GM06990 (cell line): ENCODE measurements at regions not wholly inside any gene's neighbourhood (a gene's known extent, or its start where the extent isn't known, plus 50 kb on each side); places are given as distances from the start of the nearest gene placed in this dataset.

ENCODE experiments used
- DNase-seq: peaks from one replicate; pipeline ENCODE4 v3.0.0-alpha.2; 2011; ENCODE audit not compliant: insufficient read length; ENCODE audit errors: extremely low read depth
- H3K27me3 ChIP-seq: replicated peaks from 2 replicates; pipeline ENCODE4 v1.6.0; 2011; ENCODE audit warnings: low read length; ENCODE audit not compliant: control insufficient read depth, insufficient read depth
- H3K36me3 ChIP-seq: 2 replicates; pipeline ENCODE4 v1.5.1; 2011; ENCODE audit warnings: low read length; ENCODE audit not compliant: control insufficient read depth, insufficient read depth
- H3K4me3 ChIP-seq: replicated peaks from 2 replicates; pipeline ENCODE4 v1.5.1; 2011; ENCODE audit warnings: low read depth, mild to moderate bottlenecking, control low read depth, low read length
- CTCF ChIP-seq: IDR thresholded peaks from 2 replicates; pipeline ENCODE4 v1.5.1; 2011; ENCODE audit warnings: low read length, control low read depth, mild to moderate bottlenecking, inconsistent platforms; ENCODE audit not compliant: insufficient read depth, poor library complexity, severe bottlenecking

GRCh38 chr9:108672475-108673190 is 183.2 kb downstream of the ACTL7B start:
- Histone ChIP-seq H3K27me3 (no peaks in the 10 kb centered on the region), H3K36me3 (no peaks in the 10 kb centered on the region), H3K4me3 (no peak overlapping the region)
- no peak for DNase-seq
- no peak for TF ChIP-seq CTCF

- no peak for DNase-seq
- TF ChIP-seq CTCF, result no peak
- H3K4me3 ChIP-seq, result no peak overlapping the region
- no peaks in the 10 kb centered on the region for H3K36me3 ChIP-seq
- no peaks in the 10 kb centered on the region for H3K27me3 ChIP-seq
Measured at GRCh38 chr9:108671794-108672193, 184.0 kb downstream of the ACTL7B start.

- no peak for TF ChIP-seq CTCF
- no peak for DNase-seq
- no peaks in the 10 kb centered on the region for H3K27me3 ChIP-seq
Measured at GRCh38 chr9:108671176-108671575, 184.6 kb downstream of the ACTL7B start.

GRCh38 chr9:108668938-108669335 is 186.8 kb downstream of the ACTL7B start:
- no peak overlapping the region for H3K4me3 ChIP-seq
- DNase-seq, result no peak
- H3K36me3 ChIP-seq, result no peaks in the 10 kb centered on the region
- no peak for TF ChIP-seq CTCF
- no peaks in the 10 kb centered on the region for H3K27me3 ChIP-seq

More at GRCh38 chr9:108671176-108671575, 184.6 kb downstream of the ACTL7B start:
- Histone ChIP-seq H3K4me3 (no peak overlapping the region), H3K36me3 (no peaks in the 10 kb centered on the region)

GRCh38 chr9:108668191-108668937 is 187.4 kb downstream of the ACTL7B start:
- Histone ChIP-seq H3K4me3 (no peak overlapping the region), H3K36me3 (no peaks in the 10 kb centered on the region), H3K27me3 (no peaks in the 10 kb centered on the region)
- DNase-seq, result no peak
- no peak for TF ChIP-seq CTCF
